OCI-LY3 (cell line): ENCODE measurements at regions not wholly inside any gene's neighbourhood (a gene's known extent, or its start where the extent isn't known, plus 50 kb on each side); places are given as distances from the start of the nearest gene placed in this dataset.

Experiments used
- H2AFZ ChIP-seq: fragments of 200-600, 300-600 bp; shearing (Covaris generic); 2 replicates; pipeline ENCODE4 v1.6.0; 2014; ENCODE audit warnings: antibody characterized with exemption, low read depth, low read length
- H3K27ac ChIP-seq: fragments of 200-600, 300-600 bp; sonication (generic); 2 replicates; pipeline ENCODE4 v1.5.1; 2014; ENCODE audit warnings: mild to moderate bottlenecking, low read length, moderate library complexity, mixed read lengths
- H3K27me3 ChIP-seq: fragments of 200-600, 300-600 bp; sonication (generic); 2 replicates; pipeline ENCODE4 v1.6.1; 2014; ENCODE audit warnings: low read depth, low read length, mixed read lengths
- H3K36me3 ChIP-seq: fragments of 200-600, 300-600 bp; sonication (generic); replicated peaks from 2 replicates; pipeline ENCODE3; 2014; ENCODE audit warnings: low read depth, low read length, mixed read lengths
- H3K4me1 ChIP-seq: fragments of 300-600, 200-600 bp; sonication (generic); 2 replicates; pipeline ENCODE4 v1.6.1; 2014; ENCODE audit warnings: low read length, mixed read lengths
- H3K4me2 ChIP-seq: fragments of 200-600, 300-600 bp; sonication (generic); 2 replicates; pipeline ENCODE4 v1.6.1; 2014; ENCODE audit warnings: low read length, mixed read lengths
- H3K4me3 ChIP-seq: fragments of 300-600, 200-600 bp; sonication (generic); 2 replicates; pipeline ENCODE4 v1.5.1; 2014; ENCODE audit warnings: antibody characterized with exemption, mild to moderate bottlenecking, low read length, moderate library complexity
- H3K79me2 ChIP-seq: fragments of 300-600, 200-600 bp; shearing (Covaris generic); 2 replicates; pipeline ENCODE4 v1.6.1; 2014; ENCODE audit warnings: mild to moderate bottlenecking, low read length, mixed read lengths
- H3K9ac ChIP-seq: fragments of 300-600, 200-600 bp; shearing (Covaris generic); 2 replicates; pipeline ENCODE4 v1.6.0; 2014; ENCODE audit warnings: mild to moderate bottlenecking, low read length, moderate library complexity
- H3K9me3 ChIP-seq: fragments of 200-600, 300-600 bp; shearing (Covaris generic); 2 replicates; pipeline ENCODE4 v1.6.1; 2014; ENCODE audit warnings: low read length, mixed read lengths; ENCODE audit not compliant: insufficient read depth
- H4K20me1 ChIP-seq: fragments of 200-600, 300-600 bp; sonication (generic); 2 replicates; pipeline ENCODE4 v1.6.1; 2016; ENCODE audit warnings: low read length, mixed read lengths; ENCODE audit not compliant: insufficient read depth
- EZH2phosphoT487 ChIP-seq: fragments of 200-600 bp; shearing (Covaris generic); IDR thresholded peaks from 2 replicates; pipeline ENCODE4 v1.6.1; 2018; ENCODE audit warnings: antibody characterized with exemption, mixed run types, low read depth
- TF ChIP-seq, protein P1 (sequence below): fragments of 200-600, 300-600 bp; sonication (generic); IDR thresholded peaks from 2 replicates; pipeline ENCODE4 v1.5.1; 2014; ENCODE audit warnings: antibody characterized with exemption, low read length, low read depth

- H3K9me3 ChIP-seq: no peaks in the 10 kb centered on the region
Observed at GRCh38 chr10:8894148-8894547, 839.7 kb downstream of the GATA3 start.

DNA sequence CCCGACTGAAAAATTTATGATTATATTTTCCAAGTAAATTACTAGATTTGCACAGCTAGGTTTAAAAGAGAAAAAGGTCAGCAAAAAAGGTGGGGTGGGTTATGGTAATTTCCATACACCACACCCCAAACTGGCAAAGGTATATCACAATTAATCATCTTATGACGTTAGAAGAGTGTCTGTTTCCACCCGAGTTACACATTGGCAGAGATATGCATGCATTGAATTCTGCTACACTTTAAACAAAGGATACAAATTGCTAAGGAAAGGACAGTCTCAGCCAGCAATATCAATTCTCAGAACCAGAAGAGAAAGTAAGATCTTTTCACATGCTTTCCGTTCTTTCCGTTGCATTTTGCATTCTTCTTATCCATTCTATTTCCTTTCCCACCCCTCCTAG lies 843.3 kb downstream of the GATA3 start:
- Histone ChIP-seq H3K27me3 (no peaks in the 10 kb centered on the region), H2AFZ (no peak overlapping the region), H3K79me2 (no peaks in the 10 kb centered on the region), H3K36me3 (no peaks in the 10 kb centered on the region), H3K4me3 (no peak overlapping the region), H3K4me1 (no peaks in the 10 kb centered on the region), H3K9ac (no peak overlapping the region), H3K9me3 (no peaks in the 10 kb centered on the region), H3K4me2 (no peak overlapping the region), H4K20me1 (no peaks in the 10 kb centered on the region), H3K27ac (no peak overlapping the region)
- TF ChIP-seq, protein P1, sequence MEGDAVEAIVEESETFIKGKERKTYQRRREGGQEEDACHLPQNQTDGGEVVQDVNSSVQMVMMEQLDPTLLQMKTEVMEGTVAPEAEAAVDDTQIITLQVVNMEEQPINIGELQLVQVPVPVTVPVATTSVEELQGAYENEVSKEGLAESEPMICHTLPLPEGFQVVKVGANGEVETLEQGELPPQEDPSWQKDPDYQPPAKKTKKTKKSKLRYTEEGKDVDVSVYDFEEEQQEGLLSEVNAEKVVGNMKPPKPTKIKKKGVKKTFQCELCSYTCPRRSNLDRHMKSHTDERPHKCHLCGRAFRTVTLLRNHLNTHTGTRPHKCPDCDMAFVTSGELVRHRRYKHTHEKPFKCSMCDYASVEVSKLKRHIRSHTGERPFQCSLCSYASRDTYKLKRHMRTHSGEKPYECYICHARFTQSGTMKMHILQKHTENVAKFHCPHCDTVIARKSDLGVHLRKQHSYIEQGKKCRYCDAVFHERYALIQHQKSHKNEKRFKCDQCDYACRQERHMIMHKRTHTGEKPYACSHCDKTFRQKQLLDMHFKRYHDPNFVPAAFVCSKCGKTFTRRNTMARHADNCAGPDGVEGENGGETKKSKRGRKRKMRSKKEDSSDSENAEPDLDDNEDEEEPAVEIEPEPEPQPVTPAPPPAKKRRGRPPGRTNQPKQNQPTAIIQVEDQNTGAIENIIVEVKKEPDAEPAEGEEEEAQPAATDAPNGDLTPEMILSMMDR: no peak
- TF ChIP-seq EZH2phosphoT487: no peak

More at GRCh38 chr10:8894148-8894547, 839.7 kb downstream of the GATA3 start:
- H3K4me3 ChIP-seq: no peak overlapping the region
- no peak overlapping the region for H3K4me2 ChIP-seq
- H3K4me1 ChIP-seq: no peaks in the 10 kb centered on the region
- TF ChIP-seq EZH2phosphoT487: no peak
- TF ChIP-seq, protein P1: no peak
- no peak overlapping the region for H2AFZ ChIP-seq
- H3K79me2 ChIP-seq: no peaks in the 10 kb centered on the region
- H3K36me3 ChIP-seq: no peaks in the 10 kb centered on the region
- no peaks in the 10 kb centered on the region for H3K27me3 ChIP-seq
- no peak overlapping the region for H3K27ac ChIP-seq
- no peaks in the 10 kb centered on the region for H4K20me1 ChIP-seq
- no peak overlapping the region for H3K9ac ChIP-seq

DNA sequence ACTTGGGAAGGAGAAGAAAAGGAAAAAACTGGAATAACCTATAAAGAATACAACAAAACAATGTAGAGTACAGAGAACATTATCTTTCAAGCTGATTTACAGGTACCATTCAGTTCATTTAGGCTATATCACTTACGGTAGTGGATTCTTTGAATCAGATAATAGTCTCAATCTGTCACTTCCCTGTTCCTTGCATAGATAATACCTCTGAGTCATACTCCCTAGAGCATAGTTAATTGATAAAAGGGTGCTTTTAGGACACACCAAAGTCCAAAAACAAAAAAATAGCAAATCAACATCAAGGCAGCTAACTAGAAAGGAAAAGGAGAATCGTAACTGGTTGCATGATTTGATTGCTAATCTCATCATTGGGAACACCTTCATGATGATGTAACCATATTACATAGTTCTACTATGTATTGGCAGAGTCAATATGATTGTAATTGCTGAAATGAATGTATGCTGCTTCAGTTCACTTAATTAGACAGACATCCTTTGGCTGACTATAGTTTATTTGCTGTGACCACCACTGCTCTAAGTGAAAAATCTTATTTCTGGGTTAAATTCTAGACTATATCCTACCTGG lies 844.4 kb downstream of the GATA3 start:
- Histone ChIP-seq H3K4me2 (no peak overlapping the region), H3K36me3 (no peaks in the 10 kb centered on the region), H3K27ac (no peak overlapping the region), H3K27me3 (no peaks in the 10 kb centered on the region), H3K4me1 (no peaks in the 10 kb centered on the region), H4K20me1 (no peaks in the 10 kb centered on the region), H3K9me3 (no peaks in the 10 kb centered on the region), H2AFZ (no peak overlapping the region), H3K9ac (no peak overlapping the region), H3K4me3 (no peak overlapping the region), H3K79me2 (no peaks in the 10 kb centered on the region)
- TF ChIP-seq, protein P1: no peak
- TF ChIP-seq EZH2phosphoT487: no peak

DNA sequence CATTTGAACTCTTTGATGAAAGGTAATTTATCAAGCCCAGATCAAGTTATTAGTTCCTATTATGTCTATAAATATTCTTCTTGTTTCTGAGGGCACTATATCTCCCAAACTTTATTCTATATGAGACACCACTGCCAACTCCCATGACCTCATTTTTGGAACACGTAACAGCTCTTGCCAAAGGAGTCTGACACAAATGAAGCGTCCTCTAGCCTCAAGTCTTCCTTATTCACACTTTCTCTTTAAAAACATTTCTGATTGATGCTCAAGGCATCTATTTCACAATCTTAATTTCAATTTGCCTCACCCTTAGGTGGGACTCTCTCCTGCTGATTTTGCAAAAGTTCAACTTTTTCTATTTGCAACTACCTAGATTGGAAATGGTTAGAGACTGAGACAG lies 848.4 kb downstream of the GATA3 start:
- no peak overlapping the region for H3K4me3 ChIP-seq
- H3K4me1 ChIP-seq: no peaks in the 10 kb centered on the region
- no peak overlapping the region for H3K9ac ChIP-seq
- H3K27ac ChIP-seq: no peak overlapping the region
- H3K9me3 ChIP-seq: no peaks in the 10 kb centered on the region
- H3K36me3 ChIP-seq: no peaks in the 10 kb centered on the region
- H2AFZ ChIP-seq: no peak overlapping the region
- no peak for TF ChIP-seq EZH2phosphoT487
- TF ChIP-seq, protein P1: no peak
- H3K4me2 ChIP-seq: no peak overlapping the region
- no peaks in the 10 kb centered on the region for H4K20me1 ChIP-seq
- no peaks in the 10 kb centered on the region for H3K27me3 ChIP-seq
- H3K79me2 ChIP-seq: no peaks in the 10 kb centered on the region
